HFF-Myc (cell line): ENCODE measurements at regions not wholly inside any gene's neighbourhood (a gene's known extent, or its start where the extent isn't known, plus 50 kb on each side); places are given as distances from the start of the nearest gene placed in this dataset.

ENCODE experiments used
- DNase-seq: peaks from one replicate; pipeline ENCODE4 v3.0.0-alpha.2; 2011; ENCODE audit warnings: low read depth; ENCODE audit errors: extremely low read depth
- H3K4me3 ChIP-seq: replicated peaks from 2 replicates; pipeline ENCODE4 v1.5.1; 2011; ENCODE audit warnings: low read depth, mild to moderate bottlenecking, control low read depth, low read length
- CTCF ChIP-seq: IDR thresholded peaks from 2 replicates; pipeline ENCODE4 v1.5.1; 2012; ENCODE audit warnings: mild to moderate bottlenecking, low read depth, low read length, control low read depth; ENCODE audit errors: missing control alignments

GRCh38 chr18:78914249-78914935 is 65.2 kb upstream of the SALL3 start:
- TF ChIP-seq CTCF = no peak
- DNase-seq = no peak
- H3K4me3 ChIP-seq = no peak overlapping the region

DNA sequence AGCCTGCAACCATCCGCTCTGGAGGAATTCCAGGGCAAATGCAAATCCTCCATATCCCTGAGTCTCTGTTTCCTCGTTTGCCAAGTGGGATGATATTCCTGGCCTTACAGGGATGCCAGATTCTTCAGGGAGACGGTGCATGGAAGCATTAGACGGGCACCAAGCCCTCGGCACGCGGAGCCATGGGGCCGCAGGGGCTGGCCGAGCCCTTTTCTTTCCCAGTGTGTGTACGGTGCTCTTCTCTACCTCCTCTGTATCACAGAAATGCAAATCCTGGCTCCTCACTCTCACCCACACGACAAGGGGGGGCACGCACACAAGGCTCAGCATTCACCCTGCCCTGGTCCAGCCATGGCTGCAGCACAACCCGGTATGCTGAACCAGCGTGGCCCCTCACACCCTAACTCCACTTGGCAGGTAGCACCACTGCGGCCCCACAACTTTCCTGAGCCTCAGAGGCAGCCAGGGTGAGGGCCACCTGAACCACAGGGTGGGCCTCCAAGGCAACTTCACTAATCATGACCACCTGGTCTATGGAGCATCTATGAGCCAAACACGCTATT is 64.1 kb upstream of the SALL3 start:
- no peak for DNase-seq
- TF ChIP-seq CTCF = no peak
- no peak overlapping the region for H3K4me3 ChIP-seq

DNA sequence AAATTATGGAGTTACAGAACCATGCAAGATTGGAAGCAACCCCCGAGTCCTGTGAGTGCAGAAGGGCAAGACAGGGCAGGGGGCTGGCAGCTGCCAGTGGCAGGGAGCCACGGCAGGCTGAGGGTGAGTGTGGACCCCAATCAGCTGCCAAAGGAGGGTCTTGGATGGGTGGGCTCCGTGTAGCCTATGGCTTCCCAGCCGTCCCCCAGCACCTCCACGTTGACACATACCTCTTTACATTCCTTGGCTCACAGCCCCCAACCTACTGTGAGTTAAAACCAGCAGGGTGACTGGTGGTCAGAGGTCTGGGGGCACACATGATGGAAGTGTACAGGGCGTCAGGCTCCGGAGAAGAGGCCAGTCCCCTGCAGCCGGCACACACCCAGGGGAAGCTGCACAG is 60.9 kb upstream of the SALL3 start:
- DNase-seq = no peak
- no peak for TF ChIP-seq CTCF
- no peak overlapping the region for H3K4me3 ChIP-seq

GRCh38 chr18:78919956-78920355 is 59.7 kb upstream of the SALL3 start:
- TF ChIP-seq CTCF = no peak
- no peak overlapping the region for H3K4me3 ChIP-seq
- DNase-seq = no peak

DNA sequence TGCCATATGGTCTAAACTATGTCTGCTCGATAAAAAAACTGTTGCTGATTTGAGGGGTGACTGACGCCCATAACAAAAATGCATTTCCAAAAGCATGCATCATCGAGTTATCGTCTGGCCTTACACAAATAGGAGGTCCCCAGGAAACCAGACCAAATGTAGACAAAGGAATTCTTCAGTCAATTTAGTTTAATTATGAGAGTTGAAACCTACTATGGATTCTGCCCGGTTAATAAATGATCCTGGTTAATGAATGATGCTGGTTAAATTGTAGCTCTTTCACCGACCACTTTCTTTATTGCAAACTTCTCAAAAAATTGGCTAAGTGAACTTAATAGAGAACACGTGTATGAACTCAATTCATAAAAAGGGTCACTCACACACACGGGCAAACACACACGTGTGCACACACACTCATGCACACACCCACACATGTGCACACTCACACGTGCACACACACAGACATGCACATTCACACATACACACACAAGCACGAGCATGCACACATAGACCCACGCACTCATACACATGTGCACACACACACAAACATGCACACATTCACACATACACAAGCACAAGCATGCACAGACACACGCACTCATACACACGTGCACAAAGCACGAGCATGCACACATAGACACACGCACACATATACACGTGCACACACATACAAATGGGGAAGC is 59.0 kb upstream of the SALL3 start:
- TF ChIP-seq CTCF = no peak
- DNase-seq = no peak
- no peak overlapping the region for H3K4me3 ChIP-seq

- no peak overlapping the region for H3K4me3 ChIP-seq
- TF ChIP-seq CTCF = no peak
- DNase-seq = no peak
Observed at GRCh38 chr18:78922856-78923255, 56.8 kb upstream of the SALL3 start.

DNA sequence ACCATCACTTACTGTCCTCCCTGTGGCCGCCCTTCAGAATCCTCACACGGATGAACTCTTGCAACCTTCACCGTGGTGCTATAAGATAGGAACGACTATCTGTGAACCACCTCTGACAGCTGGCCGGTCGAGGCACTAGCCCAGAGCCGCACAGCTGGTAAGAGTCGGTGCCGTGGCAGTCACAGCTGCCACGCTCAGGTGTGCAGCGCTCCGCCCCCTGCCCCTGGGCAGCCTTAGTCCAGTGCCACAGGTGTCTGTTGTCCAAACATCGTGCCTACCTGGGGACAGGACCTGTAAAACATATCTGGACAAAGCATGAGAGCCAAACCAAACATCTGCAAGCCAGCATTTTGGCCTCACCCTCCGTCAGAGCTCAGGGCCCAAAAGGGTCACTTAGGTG is 55.3 kb upstream of the SALL3 start:
- no peak overlapping the region for H3K4me3 ChIP-seq
- DNase-seq = no peak
- no peak for TF ChIP-seq CTCF
